Osteocyte (in vitro differentiated cells): ENCODE measurements at regions not wholly inside any gene's neighbourhood (a gene's known extent, or its start where the extent isn't known, plus 50 kb on each side); places are given as distances from the start of the nearest gene placed in this dataset.
"Not testable (repeated sequence)": the region's sequence is repeated elsewhere in the genome, so short reads cannot be mapped to it uniquely, and the experiment has no call there.

ENCODE experiments used
- DNase-seq: peaks from one replicate; pipeline ENCODE4 v3.0.0; 2021; ENCODE audit warnings: mixed read lengths; ENCODE audit not compliant: unreplicated experiment; ENCODE audit errors: extremely low spot score
- H3K27ac Mint-ChIP-seq: one replicate; pipeline ENCODE4 v1.8.0; 2021; ENCODE audit warnings: mild to moderate bottlenecking, mixed read lengths; ENCODE audit not compliant: unreplicated experiment
- H3K27me3 Mint-ChIP-seq: one replicate; pipeline ENCODE4 v1.8.0; 2021; ENCODE audit warnings: mixed read lengths; ENCODE audit not compliant: unreplicated experiment
- H3K36me3 Mint-ChIP-seq: one replicate; pipeline ENCODE4 v1.8.0; 2021; ENCODE audit warnings: mixed read lengths; ENCODE audit not compliant: unreplicated experiment
- H3K4me1 Mint-ChIP-seq: one replicate; pipeline ENCODE4 v1.8.0; 2021; ENCODE audit warnings: mixed read lengths; ENCODE audit not compliant: unreplicated experiment
- H3K4me3 Mint-ChIP-seq: one replicate; pipeline ENCODE4 v1.8.0; 2021; ENCODE audit warnings: mild to moderate bottlenecking, moderate library complexity, mixed read lengths; ENCODE audit not compliant: unreplicated experiment
- H3K9me3 Mint-ChIP-seq: one replicate; pipeline ENCODE4 v1.8.0; 2021; ENCODE audit warnings: mixed read lengths; ENCODE audit not compliant: unreplicated experiment
- TF ChIP-seq, protein P1 (sequence below): fragments of 200-600 bp; sonication (generic); IDR thresholded peaks from 2 replicates; pipeline ENCODE4 v1.5.0; 2021; ENCODE audit warnings: antibody characterized with exemption, mild to moderate bottlenecking, moderate library complexity

DNA sequence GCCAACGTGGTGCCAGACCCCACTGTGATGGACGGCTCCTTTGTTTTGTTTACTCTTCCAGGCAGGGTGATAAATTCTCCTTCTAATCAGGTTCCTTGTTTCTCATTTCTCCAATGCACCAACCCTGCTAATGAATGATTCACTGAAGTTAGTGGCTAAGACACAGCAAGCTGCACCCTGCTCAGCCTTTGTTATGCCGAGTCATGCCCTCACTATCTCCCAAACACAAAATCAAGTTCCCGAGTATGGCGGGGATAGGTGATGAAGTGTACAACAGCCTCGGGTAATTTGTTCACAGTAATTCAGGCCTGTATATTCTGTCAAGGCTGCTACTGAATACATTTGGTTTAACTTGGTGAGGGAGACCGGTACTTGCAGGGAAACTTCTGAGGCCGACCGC is 83.8 kb upstream of the HS3ST4 start:
- Mint-ChIP-seq H3K4me3 (no peak overlapping the region), H3K27ac (no peak overlapping the region), H3K36me3 (no peaks in the 10 kb centered on the region), H3K27me3 (no peaks in the 10 kb centered on the region), H3K4me1 (no peaks in the 10 kb centered on the region), H3K9me3 (peaks cover 3% of the 10 kb centered on the region)
- TF ChIP-seq, protein P1, sequence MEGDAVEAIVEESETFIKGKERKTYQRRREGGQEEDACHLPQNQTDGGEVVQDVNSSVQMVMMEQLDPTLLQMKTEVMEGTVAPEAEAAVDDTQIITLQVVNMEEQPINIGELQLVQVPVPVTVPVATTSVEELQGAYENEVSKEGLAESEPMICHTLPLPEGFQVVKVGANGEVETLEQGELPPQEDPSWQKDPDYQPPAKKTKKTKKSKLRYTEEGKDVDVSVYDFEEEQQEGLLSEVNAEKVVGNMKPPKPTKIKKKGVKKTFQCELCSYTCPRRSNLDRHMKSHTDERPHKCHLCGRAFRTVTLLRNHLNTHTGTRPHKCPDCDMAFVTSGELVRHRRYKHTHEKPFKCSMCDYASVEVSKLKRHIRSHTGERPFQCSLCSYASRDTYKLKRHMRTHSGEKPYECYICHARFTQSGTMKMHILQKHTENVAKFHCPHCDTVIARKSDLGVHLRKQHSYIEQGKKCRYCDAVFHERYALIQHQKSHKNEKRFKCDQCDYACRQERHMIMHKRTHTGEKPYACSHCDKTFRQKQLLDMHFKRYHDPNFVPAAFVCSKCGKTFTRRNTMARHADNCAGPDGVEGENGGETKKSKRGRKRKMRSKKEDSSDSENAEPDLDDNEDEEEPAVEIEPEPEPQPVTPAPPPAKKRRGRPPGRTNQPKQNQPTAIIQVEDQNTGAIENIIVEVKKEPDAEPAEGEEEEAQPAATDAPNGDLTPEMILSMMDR, result no peak
- DNase-seq, result no peak

DNA sequence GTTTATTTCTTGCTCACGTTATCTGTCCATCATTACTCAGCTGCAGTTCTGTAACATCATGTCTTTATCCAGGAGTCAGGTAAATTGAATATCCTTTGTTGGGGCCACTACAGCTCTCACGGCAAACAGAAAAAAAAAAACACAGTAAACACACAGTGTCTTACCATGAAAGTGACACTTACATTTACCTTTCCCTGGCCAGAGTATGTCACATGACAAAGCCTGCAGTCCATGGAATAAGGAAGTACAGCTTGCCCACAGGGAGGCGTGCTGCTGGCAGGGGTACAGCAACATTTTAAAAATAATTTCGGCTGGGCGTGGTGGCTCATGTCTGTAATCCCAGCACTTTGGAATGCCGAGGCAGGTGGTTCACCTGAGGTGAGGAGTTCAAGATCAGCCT is 85.7 kb upstream of the HS3ST4 start:
- no peaks in the 10 kb centered on the region for H3K4me1 Mint-ChIP-seq
- H3K27ac Mint-ChIP-seq, result no peak overlapping the region
- no peak overlapping the region for H3K4me3 Mint-ChIP-seq
- no peaks in the 10 kb centered on the region for H3K36me3 Mint-ChIP-seq
- H3K27me3 Mint-ChIP-seq, result no peaks in the 10 kb centered on the region
- peaks cover 3% of the 10 kb centered on the region for H3K9me3 Mint-ChIP-seq
- TF ChIP-seq, protein P1, result no peak
- DNase-seq, result no peak

DNA sequence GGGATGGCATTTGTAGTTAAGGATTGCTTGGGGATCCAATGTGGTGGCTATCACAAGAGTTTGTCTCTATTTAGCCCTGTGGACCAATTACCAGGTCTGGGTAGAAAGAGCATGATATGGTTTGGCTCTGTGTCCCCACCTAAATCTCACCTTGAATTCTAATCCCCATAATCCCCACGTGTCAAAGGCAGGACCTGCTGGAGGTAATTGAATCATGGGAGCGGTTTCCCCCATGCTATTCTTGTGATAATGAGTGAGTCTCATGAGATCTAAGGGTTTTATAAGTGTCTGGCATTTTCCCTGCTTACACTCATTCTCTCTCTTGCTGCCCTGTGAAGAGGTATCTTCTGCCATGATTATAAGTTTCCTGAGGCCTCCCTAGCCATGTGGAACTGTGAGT is 86.4 kb upstream of the HS3ST4 start:
- Mint-ChIP-seq H3K27ac (no peak overlapping the region), H3K27me3 (no peaks in the 10 kb centered on the region), H3K9me3 (peaks cover 7% of the 10 kb centered on the region), H3K4me3 (no peak overlapping the region), H3K36me3 (no peaks in the 10 kb centered on the region), H3K4me1 (no peaks in the 10 kb centered on the region)
- DNase-seq, result no peak
- TF ChIP-seq, protein P1, result no peak

DNA sequence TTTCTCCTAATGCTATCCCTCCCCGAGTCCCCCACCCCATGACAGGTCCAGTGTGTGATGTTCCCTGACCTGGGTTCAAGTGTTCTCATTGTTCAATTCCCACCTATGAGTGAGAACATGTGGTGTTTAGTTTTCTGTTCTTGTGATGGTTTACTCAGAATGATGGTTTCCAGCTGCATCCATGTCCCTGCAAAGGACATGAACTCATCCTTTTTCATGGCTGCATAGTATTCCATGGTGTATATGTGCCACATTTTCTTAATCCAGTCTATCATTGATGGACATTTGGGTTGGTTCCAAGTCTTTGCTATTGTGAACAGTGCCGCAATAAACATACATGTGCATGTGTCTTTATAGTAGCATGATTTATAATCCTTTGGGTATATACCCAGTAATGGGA is 90.5 kb upstream of the HS3ST4 start:
- not testable (repeated sequence) for H3K4me1 Mint-ChIP-seq, DNase-seq, H3K27ac Mint-ChIP-seq, H3K27me3 Mint-ChIP-seq, H3K36me3 Mint-ChIP-seq, H3K4me3 Mint-ChIP-seq
- H3K9me3 Mint-ChIP-seq, result peaks cover 12% of the 10 kb centered on the region

DNA sequence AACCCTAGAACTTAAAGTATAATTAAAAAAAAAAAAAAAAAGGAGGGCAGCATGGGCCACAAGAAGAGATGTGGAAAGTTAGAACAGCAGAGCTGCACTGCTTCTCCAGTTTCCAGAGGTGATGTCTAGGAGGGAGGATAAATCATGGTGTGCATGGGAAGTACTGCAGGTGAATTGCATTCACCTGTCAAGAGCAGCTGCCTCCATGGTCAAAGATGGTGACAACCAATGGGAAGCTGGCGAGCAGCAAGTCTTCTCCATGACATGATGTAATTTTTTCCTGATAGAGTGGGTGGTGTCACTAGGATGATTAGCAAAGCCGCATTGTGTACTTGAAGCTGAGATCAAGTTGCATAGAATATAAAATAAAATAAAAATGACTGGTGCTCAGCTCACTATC is 95.6 kb upstream of the HS3ST4 start:
- Mint-ChIP-seq H3K9me3 (peaks cover 12% of the 10 kb centered on the region), H3K4me3 (no peak overlapping the region), H3K27me3 (no peaks in the 10 kb centered on the region), H3K36me3 (no peaks in the 10 kb centered on the region), H3K27ac (no peak overlapping the region), H3K4me1 (no peaks in the 10 kb centered on the region)
- TF ChIP-seq, protein P1, result no peak
- no peak for DNase-seq

DNA sequence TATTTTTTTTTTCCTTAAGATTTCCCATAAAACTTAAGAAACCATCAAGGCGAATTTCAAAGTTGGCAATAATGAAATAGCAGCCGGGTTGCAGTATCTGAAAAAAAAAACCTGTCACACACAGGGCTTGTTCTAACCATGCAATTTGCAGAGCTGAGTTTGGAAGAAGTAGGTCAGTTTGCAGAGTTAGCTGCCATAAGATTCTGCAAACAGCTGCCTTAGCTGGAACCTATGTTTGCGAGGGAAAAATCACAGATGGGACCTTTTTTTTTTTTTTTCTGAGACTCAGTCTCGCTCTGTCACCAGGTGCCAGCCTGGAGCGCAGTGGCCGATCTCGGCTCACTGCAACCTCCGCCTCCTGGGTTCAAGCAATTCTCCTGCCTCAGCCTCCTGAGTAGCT is 98.5 kb upstream of the HS3ST4 start:
- peaks cover 5% of the 10 kb centered on the region for H3K9me3 Mint-ChIP-seq
- no peaks in the 10 kb centered on the region for H3K4me1 Mint-ChIP-seq
- H3K4me3 Mint-ChIP-seq, result no peak overlapping the region
- H3K27ac Mint-ChIP-seq, result no peak overlapping the region
- DNase-seq, result no peak
- no peaks in the 10 kb centered on the region for H3K36me3 Mint-ChIP-seq
- TF ChIP-seq, protein P1, result no peak
- no peaks in the 10 kb centered on the region for H3K27me3 Mint-ChIP-seq
